Esophagus squamous epithelium (tissue), 4 donors: ENCODE measurements at regions not wholly inside any gene's neighbourhood (a gene's known extent, or its start where the extent isn't known, plus 50 kb on each side); places are given as distances from the start of the nearest gene placed in this dataset.

Source experiments
- POLR2A ChIP-seq, 4 donors: fragments of 450-650 bp; IDR thresholded peaks; one replicate each; pipeline ENCODE4 v1.6.1; 2017; ENCODE audit warnings: antibody characterized with exemption in 4 of 4, mild to moderate bottlenecking in 4 of 4, moderate library complexity in 3 of 4
- TF ChIP-seq, protein P1 (sequence below), 6 experiments: fragments of 450-650 bp in 4 of 6; fragments of 200-600 bp in 2 of 6; sonication (generic) in 2 of 6; IDR thresholded peaks; one replicate each; pipeline ENCODE4 v1.5.1; 2016 to 2019; ENCODE audit warnings: antibody characterized with exemption in 6 of 6, mild to moderate bottlenecking in 4 of 6, moderate library complexity in 4 of 6

DNA sequence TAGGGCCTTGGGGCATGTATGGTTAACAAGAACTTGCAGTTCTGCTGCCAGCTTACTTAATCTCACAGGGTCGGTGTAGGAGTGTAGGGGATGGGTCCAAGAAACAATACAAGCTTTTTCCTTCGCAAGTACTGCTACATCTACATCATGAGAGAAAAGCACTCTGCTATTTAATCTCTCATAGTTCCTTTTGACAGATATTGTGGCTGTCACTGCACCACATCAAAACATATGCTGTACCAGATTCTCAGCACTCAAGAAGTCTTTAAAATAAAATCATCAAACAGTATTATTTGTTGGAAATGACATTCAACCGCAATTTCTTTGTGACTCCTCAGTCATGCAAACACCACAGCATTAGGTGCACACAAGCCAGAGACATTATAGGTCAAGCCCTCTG, 215.5 kb upstream of the BMP4 start:
- TF ChIP-seq POLR2A (IDR thresholded peaks at IDR 0.05): no peak
- TF ChIP-seq, protein P1, sequence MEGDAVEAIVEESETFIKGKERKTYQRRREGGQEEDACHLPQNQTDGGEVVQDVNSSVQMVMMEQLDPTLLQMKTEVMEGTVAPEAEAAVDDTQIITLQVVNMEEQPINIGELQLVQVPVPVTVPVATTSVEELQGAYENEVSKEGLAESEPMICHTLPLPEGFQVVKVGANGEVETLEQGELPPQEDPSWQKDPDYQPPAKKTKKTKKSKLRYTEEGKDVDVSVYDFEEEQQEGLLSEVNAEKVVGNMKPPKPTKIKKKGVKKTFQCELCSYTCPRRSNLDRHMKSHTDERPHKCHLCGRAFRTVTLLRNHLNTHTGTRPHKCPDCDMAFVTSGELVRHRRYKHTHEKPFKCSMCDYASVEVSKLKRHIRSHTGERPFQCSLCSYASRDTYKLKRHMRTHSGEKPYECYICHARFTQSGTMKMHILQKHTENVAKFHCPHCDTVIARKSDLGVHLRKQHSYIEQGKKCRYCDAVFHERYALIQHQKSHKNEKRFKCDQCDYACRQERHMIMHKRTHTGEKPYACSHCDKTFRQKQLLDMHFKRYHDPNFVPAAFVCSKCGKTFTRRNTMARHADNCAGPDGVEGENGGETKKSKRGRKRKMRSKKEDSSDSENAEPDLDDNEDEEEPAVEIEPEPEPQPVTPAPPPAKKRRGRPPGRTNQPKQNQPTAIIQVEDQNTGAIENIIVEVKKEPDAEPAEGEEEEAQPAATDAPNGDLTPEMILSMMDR (IDR thresholded peaks at IDR 0.05): no peak
